ENCODE measurements at regions not wholly inside any gene's neighbourhood (a gene's known extent, or its start where the extent isn't known, plus 50 kb on each side); places are given as distances from the start of the nearest gene placed in this dataset.

DNA sequence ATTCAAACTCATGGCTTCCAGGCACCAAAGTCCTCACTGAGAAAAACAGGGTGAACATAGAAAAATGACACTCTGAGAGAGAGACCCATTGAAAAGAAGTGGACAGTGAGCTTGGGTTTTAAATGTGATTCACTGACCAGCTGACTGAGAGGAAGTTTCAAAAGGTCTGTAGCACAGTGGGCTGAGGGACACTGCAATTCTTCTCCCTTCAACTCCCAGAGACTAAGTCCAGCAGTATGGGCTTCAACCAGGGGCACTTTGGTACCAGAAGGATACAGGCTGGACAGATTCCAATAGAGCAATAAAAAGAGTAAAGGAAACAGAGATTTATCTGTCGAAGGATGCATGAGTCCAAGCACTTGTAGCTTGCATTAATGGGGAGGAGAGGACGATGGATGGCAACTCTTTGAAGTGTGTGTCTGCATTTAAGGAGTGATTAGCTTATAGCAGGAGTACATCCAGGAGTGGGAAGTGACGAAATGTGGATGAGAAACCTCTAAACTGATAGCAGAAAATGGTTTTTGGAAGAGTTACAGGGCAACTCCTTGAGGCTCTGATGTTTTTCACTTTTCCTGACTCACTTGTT is 117.0 kb upstream of the ANKRD55 start:
- 0 out of 2 replicates have a peak overlapping the region, but pooled peaks have one; percentile 22 for H3K27ac ChIP-seq
- TF ChIP-seq, protein P1, sequence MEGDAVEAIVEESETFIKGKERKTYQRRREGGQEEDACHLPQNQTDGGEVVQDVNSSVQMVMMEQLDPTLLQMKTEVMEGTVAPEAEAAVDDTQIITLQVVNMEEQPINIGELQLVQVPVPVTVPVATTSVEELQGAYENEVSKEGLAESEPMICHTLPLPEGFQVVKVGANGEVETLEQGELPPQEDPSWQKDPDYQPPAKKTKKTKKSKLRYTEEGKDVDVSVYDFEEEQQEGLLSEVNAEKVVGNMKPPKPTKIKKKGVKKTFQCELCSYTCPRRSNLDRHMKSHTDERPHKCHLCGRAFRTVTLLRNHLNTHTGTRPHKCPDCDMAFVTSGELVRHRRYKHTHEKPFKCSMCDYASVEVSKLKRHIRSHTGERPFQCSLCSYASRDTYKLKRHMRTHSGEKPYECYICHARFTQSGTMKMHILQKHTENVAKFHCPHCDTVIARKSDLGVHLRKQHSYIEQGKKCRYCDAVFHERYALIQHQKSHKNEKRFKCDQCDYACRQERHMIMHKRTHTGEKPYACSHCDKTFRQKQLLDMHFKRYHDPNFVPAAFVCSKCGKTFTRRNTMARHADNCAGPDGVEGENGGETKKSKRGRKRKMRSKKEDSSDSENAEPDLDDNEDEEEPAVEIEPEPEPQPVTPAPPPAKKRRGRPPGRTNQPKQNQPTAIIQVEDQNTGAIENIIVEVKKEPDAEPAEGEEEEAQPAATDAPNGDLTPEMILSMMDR (IDR thresholded peaks at IDR 0.05), result no peak
- TF ChIP-seq ZFX (IDR thresholded peaks at IDR 0.05; ENCODE audit: borderline replicate concordance), result no peak

GRCh38 chr5:56349461-56349860 is 116.3 kb upstream of the ANKRD55 start:
- H3K27ac ChIP-seq, result no peak overlapping the region
- no peak for TF ChIP-seq ZFX (IDR thresholded peaks at IDR 0.05; ENCODE audit: borderline replicate concordance)
- TF ChIP-seq, protein P1 (IDR thresholded peaks at IDR 0.05), result no peak

GRCh38 chr5:56346741-56347535 is 113.8 kb upstream of the ANKRD55 start:
- TF ChIP-seq, protein P1 (IDR thresholded peaks at IDR 0.05), result no peak
- no peak for TF ChIP-seq ZFX (IDR thresholded peaks at IDR 0.05; ENCODE audit: borderline replicate concordance)
- no peak overlapping the region for H3K27ac ChIP-seq

GRCh38 chr5:56346044-56346710 is 113.0 kb upstream of the ANKRD55 start:
- no peak for TF ChIP-seq ZFX (IDR thresholded peaks at IDR 0.05; ENCODE audit: borderline replicate concordance)
- TF ChIP-seq, protein P1 (IDR thresholded peaks at IDR 0.05), result no peak
- no peak overlapping the region for H3K27ac ChIP-seq

DNA sequence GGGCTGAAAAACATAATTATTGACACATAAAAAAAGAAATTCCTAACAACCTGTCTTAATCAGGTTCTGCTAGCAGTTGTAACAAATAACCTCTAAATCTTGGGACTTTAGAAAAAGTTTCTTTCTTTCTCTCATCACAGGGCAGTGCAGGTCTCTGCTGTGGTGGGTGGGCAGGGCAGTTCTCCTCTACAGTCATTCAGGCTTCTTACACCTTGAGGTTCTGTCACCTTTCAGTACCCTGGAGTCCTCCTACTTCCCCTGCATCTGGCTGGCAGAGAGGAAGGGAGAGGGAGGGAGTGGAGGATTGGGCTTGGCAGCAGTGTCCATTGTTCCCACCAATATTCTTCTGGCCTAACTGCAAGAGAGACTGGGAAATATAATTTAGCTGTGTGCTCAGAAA is 112.2 kb upstream of the ANKRD55 start:
- no peak overlapping the region for H3K27ac ChIP-seq
- TF ChIP-seq ZFX (IDR thresholded peaks at IDR 0.05; ENCODE audit: borderline replicate concordance), result no peak
- TF ChIP-seq, protein P1 (IDR thresholded peaks at IDR 0.05), result no peak

- no peak for TF ChIP-seq ZFX (IDR thresholded peaks at IDR 0.05; ENCODE audit: borderline replicate concordance)
- TF ChIP-seq, protein P1 (IDR thresholded peaks at IDR 0.05), result no peak
- H3K27ac ChIP-seq, result no peak overlapping the region
These were observed 111.5 kb upstream of the ANKRD55 start for GRCh38 chr5:56344594-56344993.

DNA sequence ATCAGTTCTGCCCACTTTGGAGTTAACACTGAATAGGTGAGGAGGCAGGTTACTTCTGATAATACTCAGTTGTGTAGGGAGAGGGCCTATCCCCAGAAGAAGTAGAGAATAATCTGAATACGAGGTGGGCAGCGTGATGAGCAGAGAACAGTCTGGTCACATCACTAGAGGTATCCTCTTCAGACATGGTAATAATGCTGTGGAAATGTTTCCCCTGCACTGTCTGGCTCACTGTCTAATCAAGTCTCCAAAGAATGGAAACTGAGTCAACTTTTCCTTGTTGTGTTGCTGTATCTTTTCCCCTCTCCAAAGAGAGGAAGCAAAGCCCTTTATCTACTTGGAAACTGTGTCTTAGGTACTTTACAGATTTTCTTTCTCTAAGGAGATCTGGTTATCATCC is 110.9 kb upstream of the ANKRD55 start:
- TF ChIP-seq, protein P1 (IDR thresholded peaks at IDR 0.05), result no peak
- no peak for TF ChIP-seq ZFX (IDR thresholded peaks at IDR 0.05; ENCODE audit: borderline replicate concordance)
- H3K27ac ChIP-seq, result no peak overlapping the region
